H1 (cell line): ENCODE measurements at regions not wholly inside any gene's neighbourhood (a gene's known extent, or its start where the extent isn't known, plus 50 kb on each side); places are given as distances from the start of the nearest gene placed in this dataset.

Source experiments
- CHD1 ChIP-seq: IDR thresholded peaks from 2 replicates; pipeline ENCODE4 v1.6.1; 2012; ENCODE audit warnings: low read depth, low read length, improper control_type of control experiment
- GTF2F1 ChIP-seq: IDR thresholded peaks from 2 replicates; pipeline ENCODE4 v1.6.1; 2012; ENCODE audit warnings: low read depth, low read length, improper control_type of control experiment, borderline replicate concordance
- HDAC2 ChIP-seq, 2 experiments: fragments of 300-600 bp in 1 of 2; sonication (generic) in 1 of 2; IDR thresholded peaks; 2 replicates each; pipeline ENCODE4 v1.6.1; 2011 to 2012; ENCODE audit warnings: low read depth in 2 of 2, low read length in 2 of 2, mild to moderate bottlenecking in 2 of 2, moderate library complexity in 2 of 2, borderline replicate concordance in 1 of 2, inconsistent platforms in 1 of 2
- JUND ChIP-seq: IDR thresholded peaks from 2 replicates; pipeline ENCODE4 v1.6.1; 2011; ENCODE audit warnings: mild to moderate bottlenecking, improper control_type of control experiment, low read length
- MAFK ChIP-seq: IDR thresholded peaks from 2 replicates; pipeline ENCODE4 v1.6.1; 2012; ENCODE audit warnings: low read depth, mild to moderate bottlenecking, improper control_type of control experiment, low read length
- POLR2A ChIP-seq, 2 experiments: IDR thresholded peaks; 1 replicate in 1 of 2; 2 replicates in 1 of 2; pipeline ENCODE4 v1.6.1; 2011; ENCODE audit warnings: low read depth in 2 of 2, low read length in 2 of 2, mild to moderate bottlenecking in 2 of 2; ENCODE audit errors: control extremely low read depth in 1 of 2
- POLR2AphosphoS5 ChIP-seq: IDR thresholded peaks from 2 replicates; pipeline ENCODE4 v1.6.1; 2011; ENCODE audit warnings: low read depth, low read length
- RAD21 ChIP-seq, 2 experiments: IDR thresholded peaks in 1 of 2; conservative IDR thresholded peaks in 1 of 2; 2 replicates each; pipeline ENCODE4 v1.6.1; 2011; ENCODE audit warnings: low read depth in 2 of 2, low read length in 2 of 2, improper control_type of control experiment in 1 of 2, inconsistent platforms in 1 of 2, mild to moderate bottlenecking in 1 of 2, moderate library complexity in 1 of 2
- RBBP5 ChIP-seq: IDR thresholded peaks from 2 replicates; pipeline ENCODE4 v1.7.1; 2012; ENCODE audit warnings: low read depth, mild to moderate bottlenecking, inconsistent platforms, low read length, moderate library complexity, borderline replicate concordance
- SRF ChIP-seq: IDR thresholded peaks from 2 replicates; pipeline ENCODE4 v1.6.1; 2011; ENCODE audit warnings: mild to moderate bottlenecking, low read depth, low read length, moderate library complexity
- SUZ12 ChIP-seq: fragments of 200-600 bp; sonication (generic); IDR thresholded peaks from 2 replicates; pipeline ENCODE4 v1.6.1; 2012; ENCODE audit warnings: mild to moderate bottlenecking, inconsistent platforms, low read length, moderate library complexity, mixed read lengths
- TF ChIP-seq, protein P1 (sequence below), 3 experiments: IDR thresholded peaks; 1 replicate in 2 of 3; 2 replicates in 1 of 3; pipeline versions ENCODE4 v1.5.1 to v1.6.1; 2011; ENCODE audit warnings: low read length in 3 of 3, mild to moderate bottlenecking in 3 of 3, inconsistent platforms in 2 of 3, low read depth in 1 of 3, moderate library complexity in 1 of 3; ENCODE audit not compliant: insufficient read depth in 1 of 3; ENCODE audit errors: control extremely low read depth in 1 of 3
- TF ChIP-seq, protein P2 (sequence below): IDR thresholded peaks from 2 replicates; pipeline ENCODE4 v1.6.1; 2011; ENCODE audit warnings: low read length, improper control_type of control experiment

DNA sequence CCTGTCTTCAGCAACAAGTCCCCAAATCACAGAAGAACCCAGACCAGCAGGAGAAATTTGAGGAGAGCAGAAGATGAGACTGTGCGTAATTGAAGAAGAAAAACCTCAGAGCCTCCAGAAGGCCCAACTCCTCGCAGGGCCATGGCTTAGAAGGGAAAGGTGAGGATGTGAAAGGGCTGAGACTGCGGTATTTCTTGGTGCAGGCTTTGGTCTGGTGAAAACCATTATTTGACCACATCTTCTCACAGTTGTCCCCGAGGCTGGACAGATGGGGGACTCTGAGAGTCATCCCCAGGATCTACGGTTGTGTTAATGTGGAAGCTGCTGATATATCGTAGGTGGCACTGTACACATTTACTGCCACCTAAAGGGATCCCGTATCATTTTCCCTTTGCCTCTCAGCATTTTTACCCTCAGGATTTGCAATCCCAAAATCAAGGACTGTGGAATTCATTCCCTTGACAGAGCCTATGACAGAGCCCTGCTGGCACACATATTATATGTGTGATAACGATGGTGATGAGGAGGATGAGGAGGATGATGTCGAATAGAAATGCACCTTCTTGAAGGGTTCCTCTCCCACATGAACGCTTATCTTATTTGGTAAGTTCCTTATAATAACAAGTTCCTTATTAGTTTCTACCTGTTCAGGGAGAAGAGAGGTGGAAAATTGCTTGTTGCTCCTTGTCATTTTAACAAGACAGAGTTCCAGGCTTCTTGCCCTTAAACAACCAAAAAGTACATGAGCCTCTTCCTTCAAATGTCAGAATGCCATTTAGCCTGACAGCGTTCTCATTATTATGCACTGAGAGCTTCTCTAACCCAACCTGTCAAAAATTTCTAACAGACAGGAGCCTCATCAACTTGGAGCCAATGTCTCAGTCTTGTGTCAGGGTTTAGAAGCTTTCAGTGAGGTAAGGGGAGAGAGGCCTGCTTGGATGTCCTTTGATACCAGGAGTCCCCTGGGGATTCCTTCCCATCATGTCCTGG, 135.8 kb downstream of the PXDC1 start:
- TF ChIP-seq POLR2A (IDR thresholded peaks at IDR 0.05; ENCODE audit: control extremely low read depth in 1 of 2, low read depth in 2 of 2, low read length in 2 of 2): no peak
- TF ChIP-seq, protein P1, sequence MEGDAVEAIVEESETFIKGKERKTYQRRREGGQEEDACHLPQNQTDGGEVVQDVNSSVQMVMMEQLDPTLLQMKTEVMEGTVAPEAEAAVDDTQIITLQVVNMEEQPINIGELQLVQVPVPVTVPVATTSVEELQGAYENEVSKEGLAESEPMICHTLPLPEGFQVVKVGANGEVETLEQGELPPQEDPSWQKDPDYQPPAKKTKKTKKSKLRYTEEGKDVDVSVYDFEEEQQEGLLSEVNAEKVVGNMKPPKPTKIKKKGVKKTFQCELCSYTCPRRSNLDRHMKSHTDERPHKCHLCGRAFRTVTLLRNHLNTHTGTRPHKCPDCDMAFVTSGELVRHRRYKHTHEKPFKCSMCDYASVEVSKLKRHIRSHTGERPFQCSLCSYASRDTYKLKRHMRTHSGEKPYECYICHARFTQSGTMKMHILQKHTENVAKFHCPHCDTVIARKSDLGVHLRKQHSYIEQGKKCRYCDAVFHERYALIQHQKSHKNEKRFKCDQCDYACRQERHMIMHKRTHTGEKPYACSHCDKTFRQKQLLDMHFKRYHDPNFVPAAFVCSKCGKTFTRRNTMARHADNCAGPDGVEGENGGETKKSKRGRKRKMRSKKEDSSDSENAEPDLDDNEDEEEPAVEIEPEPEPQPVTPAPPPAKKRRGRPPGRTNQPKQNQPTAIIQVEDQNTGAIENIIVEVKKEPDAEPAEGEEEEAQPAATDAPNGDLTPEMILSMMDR (IDR thresholded peaks at IDR 0.05; ENCODE audit: control extremely low read depth in 1 of 3, insufficient read depth in 1 of 3, low read depth in 1 of 3, low read length in 3 of 3): no peak
- TF ChIP-seq, protein P2, sequence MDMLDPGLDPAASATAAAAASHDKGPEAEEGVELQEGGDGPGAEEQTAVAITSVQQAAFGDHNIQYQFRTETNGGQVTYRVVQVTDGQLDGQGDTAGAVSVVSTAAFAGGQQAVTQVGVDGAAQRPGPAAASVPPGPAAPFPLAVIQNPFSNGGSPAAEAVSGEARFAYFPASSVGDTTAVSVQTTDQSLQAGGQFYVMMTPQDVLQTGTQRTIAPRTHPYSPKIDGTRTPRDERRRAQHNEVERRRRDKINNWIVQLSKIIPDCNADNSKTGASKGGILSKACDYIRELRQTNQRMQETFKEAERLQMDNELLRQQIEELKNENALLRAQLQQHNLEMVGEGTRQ: no peak
- no peak for TF ChIP-seq RBBP5
- TF ChIP-seq MAFK: no peak
- no peak for TF ChIP-seq CHD1
- no peak for TF ChIP-seq HDAC2 (IDR thresholded peaks at IDR 0.05; ENCODE audit: borderline replicate concordance in 1 of 2, low read depth in 2 of 2, low read length in 2 of 2)
- no peak for TF ChIP-seq SRF
- TF ChIP-seq POLR2AphosphoS5: no peak
- no peak for TF ChIP-seq GTF2F1
- TF ChIP-seq SUZ12: no peak
- no peak for TF ChIP-seq RAD21 (IDR thresholded peaks at IDR 0.05 in 1 of 2, conservative IDR thresholded peaks at IDR 0.05 in 1 of 2; ENCODE audit: low read depth in 2 of 2, low read length in 2 of 2)
- no peak for TF ChIP-seq JUND
